Large intestine (tissue), 3 donors: ENCODE measurements at regions not wholly inside any gene's neighbourhood (a gene's known extent, or its start where the extent isn't known, plus 50 kb on each side); places are given as distances from the start of the nearest gene placed in this dataset.
"Not testable (repeated sequence)": the region's sequence is repeated elsewhere in the genome, so short reads cannot be mapped to it uniquely, and the experiment has no call there.

ENCODE experiments used
- DNase-seq, 2 donors: peaks; one replicate each; pipeline versions ENCODE4 v3.0.0 to v3.0.0-alpha.2; 2013
- H3K27ac ChIP-seq: one replicate; pipeline ENCODE4 v1.5.1; 2013; ENCODE audit warnings: low read length
- H3K27me3 ChIP-seq: 2 replicates; pipeline ENCODE4 v1.6.1; 2013; ENCODE audit warnings: low read length; ENCODE audit not compliant: control insufficient read depth, insufficient read depth
- H3K36me3 ChIP-seq: 2 replicates; pipeline ENCODE4 v1.6.1; 2013; ENCODE audit warnings: low read length; ENCODE audit not compliant: control insufficient read depth, insufficient read depth
- H3K4me1 ChIP-seq: one replicate; pipeline ENCODE4 v1.6.1; 2013; ENCODE audit warnings: low read length; ENCODE audit not compliant: control insufficient read depth, insufficient read depth
- H3K4me3 ChIP-seq: one replicate; pipeline ENCODE4 v1.5.1; 2013; ENCODE audit warnings: low read length
- H3K9me3 ChIP-seq: one replicate; pipeline ENCODE4 v1.6.1; 2013; ENCODE audit warnings: mild to moderate bottlenecking, low read depth, low read length, moderate library complexity; ENCODE audit not compliant: control insufficient read depth
- WGBS: methylation state at CpG from one replicate; pipeline ENCODE4 v1.1.5; 2013; ENCODE audit warnings: low lambda C conversion rate; ENCODE audit not compliant: insufficient coverage; 5-methylcytosine and 5-hydroxymethylcytosine counted together

DNA sequence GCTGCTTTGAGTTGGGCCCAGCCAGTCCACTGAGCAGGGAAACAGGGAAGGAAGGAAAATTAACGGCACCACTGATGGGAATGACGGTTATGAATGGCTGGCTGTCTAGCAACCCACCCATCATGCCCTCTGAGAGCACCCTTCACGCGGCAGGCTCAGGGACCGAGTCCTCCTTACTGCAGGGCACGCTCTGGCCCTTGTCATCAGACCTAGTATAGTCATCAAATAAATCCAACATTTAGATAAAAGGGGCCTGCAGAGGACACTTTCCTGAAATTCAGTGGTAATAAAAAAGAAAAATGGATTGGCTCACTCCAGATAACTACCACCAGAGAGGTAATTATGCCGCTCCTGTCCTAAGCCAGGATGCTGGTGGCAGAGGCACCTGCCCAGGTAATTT, 509.4 kb downstream of the MATN1 start:
- Histone ChIP-seq H3K36me3 (no peaks in the 10 kb centered on the region), H3K4me1 (no peaks in the 10 kb centered on the region), H3K9me3 (no peaks in the 10 kb centered on the region), H3K27me3 (no peaks in the 10 kb centered on the region), H3K27ac (no peak overlapping the region), H3K4me3 (no peak overlapping the region)
- no peak for DNase-seq
- WGBS: no CpG with 5 or more reads among the region's 7 CpGs

GRCh38 chr1:30207962-30208361, 515.4 kb downstream of the MATN1 start:
- not testable (repeated sequence) for DNase-seq, H3K27ac ChIP-seq, H3K27me3 ChIP-seq, H3K36me3 ChIP-seq, H3K4me3 ChIP-seq, H3K4me1 ChIP-seq, H3K9me3 ChIP-seq
- no CpG with 5 or more reads among the region's 1 CpG for WGBS

DNA sequence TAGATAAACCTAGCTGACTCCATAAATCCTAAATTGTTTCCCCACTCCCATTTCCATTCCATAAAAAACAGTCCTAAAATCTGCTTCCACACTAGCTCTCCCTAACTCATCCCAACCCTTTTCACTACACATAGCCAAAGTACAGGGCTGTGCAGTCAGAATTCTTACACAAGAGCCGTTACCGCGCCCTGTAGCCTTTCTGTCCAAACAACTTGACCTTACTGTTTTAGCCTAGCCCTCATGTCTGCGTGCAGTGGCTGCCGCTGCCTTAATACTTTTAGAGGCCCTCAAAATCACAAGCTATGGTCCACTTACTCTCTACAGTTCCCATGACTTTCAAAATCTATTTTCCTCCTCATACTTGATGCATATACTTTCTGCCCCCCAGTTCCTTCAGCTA, 516.8 kb downstream of the MATN1 start:
- H3K4me3 ChIP-seq, H3K4me1 ChIP-seq, H3K36me3 ChIP-seq, DNase-seq, H3K27me3 ChIP-seq, H3K27ac ChIP-seq, H3K9me3 ChIP-seq: not testable (repeated sequence)
- 83% methylated on average over 1 of the region's 5 CpGs for WGBS

- not testable (repeated sequence) for H3K4me1 ChIP-seq, H3K27ac ChIP-seq, H3K9me3 ChIP-seq, H3K27me3 ChIP-seq, H3K4me3 ChIP-seq, DNase-seq, H3K36me3 ChIP-seq
- WGBS: 59% methylated on average over 4 of the region's 5 CpGs
Measured at GRCh38 chr1:30204916-30205315, 518.5 kb downstream of the MATN1 start.

DNA sequence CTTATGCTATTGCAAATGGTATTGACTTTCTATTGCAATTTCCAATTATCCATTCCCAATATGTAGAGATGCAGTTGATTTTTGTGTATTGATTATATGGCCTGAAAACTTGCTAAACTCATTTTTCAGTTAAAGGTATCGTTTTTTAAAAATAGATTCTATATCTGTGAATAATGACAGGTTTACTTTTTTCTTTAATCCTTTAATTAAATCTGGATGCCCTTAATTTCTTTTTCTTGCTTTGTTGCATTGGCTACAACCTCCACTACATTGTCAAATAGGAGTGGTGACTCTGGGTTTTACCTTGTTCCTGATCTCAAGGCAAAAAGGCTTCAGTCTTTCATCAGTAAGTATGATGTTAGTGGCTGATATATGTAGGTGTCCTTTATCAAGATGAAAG, 522.4 kb downstream of the MATN1 start:
- WGBS: 43% methylated on average over 1 of the region's 1 CpG
- Histone ChIP-seq H3K9me3 (no peaks in the 10 kb centered on the region), H3K4me3 (no peak overlapping the region), H3K27me3 (no peaks in the 10 kb centered on the region), H3K4me1 (no peaks in the 10 kb centered on the region), H3K27ac (no peak overlapping the region), H3K36me3 (no peaks in the 10 kb centered on the region)
- no peak for DNase-seq

GRCh38 chr1:30200161-30200560, 523.2 kb downstream of the MATN1 start:
- no peaks in the 10 kb centered on the region for H3K4me1 ChIP-seq
- no peak overlapping the region for H3K27ac ChIP-seq
- no peaks in the 10 kb centered on the region for H3K9me3 ChIP-seq
- no CpG with 5 or more reads among the region's 1 CpG for WGBS
- no peaks in the 10 kb centered on the region for H3K27me3 ChIP-seq
- DNase-seq: no peak
- no peak overlapping the region for H3K4me3 ChIP-seq
- no peaks in the 10 kb centered on the region for H3K36me3 ChIP-seq

DNA sequence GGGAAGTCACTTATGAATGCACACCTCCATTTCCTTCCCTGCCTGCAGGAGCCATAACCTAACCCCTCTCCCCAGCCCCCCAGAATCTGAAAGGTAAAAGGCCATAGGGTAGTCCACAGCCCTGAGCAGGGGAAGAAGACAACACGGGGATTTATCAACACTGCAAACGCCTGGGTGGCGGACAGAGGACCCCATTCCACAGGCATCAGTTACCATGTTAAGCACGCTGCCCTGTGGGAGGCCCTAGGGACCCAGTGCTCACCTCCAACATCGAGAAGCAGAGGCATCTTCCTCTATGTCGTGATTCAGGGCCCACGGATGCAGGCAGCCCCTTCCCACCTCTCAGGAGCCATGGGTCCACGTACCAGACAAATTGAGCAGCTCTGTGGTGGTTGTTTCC, 523.8 kb downstream of the MATN1 start:
- Histone ChIP-seq H3K4me3 (no peak overlapping the region), H3K27me3 (no peaks in the 10 kb centered on the region), H3K9me3 (no peaks in the 10 kb centered on the region), H3K36me3 (no peaks in the 10 kb centered on the region), H3K4me1 (no peaks in the 10 kb centered on the region), H3K27ac (no peak overlapping the region)
- no peak for DNase-seq
- WGBS: no CpG with 5 or more reads among the region's 8 CpGs

- Histone ChIP-seq H3K4me3 (no peak overlapping the region), H3K27me3 (no peaks in the 10 kb centered on the region), H3K27ac (no peak overlapping the region), H3K36me3 (no peaks in the 10 kb centered on the region), H3K4me1 (no peaks in the 10 kb centered on the region), H3K9me3 (no peaks in the 10 kb centered on the region)
- no CpG with 5 or more reads among the region's 6 CpGs for WGBS
- DNase-seq: no peak
Measured at GRCh38 chr1:30198795-30199403, 524.5 kb downstream of the MATN1 start.

GRCh38 chr1:30198451-30198760, 525.0 kb downstream of the MATN1 start:
- Histone ChIP-seq H3K9me3 (no peaks in the 10 kb centered on the region), H3K36me3 (no peaks in the 10 kb centered on the region), H3K27me3 (no peaks in the 10 kb centered on the region), H3K4me3 (no peak overlapping the region), H3K27ac (no peak overlapping the region), H3K4me1 (no peaks in the 10 kb centered on the region)
- no peak for DNase-seq
- no CpG with 5 or more reads among the region's 2 CpGs for WGBS

DNA sequence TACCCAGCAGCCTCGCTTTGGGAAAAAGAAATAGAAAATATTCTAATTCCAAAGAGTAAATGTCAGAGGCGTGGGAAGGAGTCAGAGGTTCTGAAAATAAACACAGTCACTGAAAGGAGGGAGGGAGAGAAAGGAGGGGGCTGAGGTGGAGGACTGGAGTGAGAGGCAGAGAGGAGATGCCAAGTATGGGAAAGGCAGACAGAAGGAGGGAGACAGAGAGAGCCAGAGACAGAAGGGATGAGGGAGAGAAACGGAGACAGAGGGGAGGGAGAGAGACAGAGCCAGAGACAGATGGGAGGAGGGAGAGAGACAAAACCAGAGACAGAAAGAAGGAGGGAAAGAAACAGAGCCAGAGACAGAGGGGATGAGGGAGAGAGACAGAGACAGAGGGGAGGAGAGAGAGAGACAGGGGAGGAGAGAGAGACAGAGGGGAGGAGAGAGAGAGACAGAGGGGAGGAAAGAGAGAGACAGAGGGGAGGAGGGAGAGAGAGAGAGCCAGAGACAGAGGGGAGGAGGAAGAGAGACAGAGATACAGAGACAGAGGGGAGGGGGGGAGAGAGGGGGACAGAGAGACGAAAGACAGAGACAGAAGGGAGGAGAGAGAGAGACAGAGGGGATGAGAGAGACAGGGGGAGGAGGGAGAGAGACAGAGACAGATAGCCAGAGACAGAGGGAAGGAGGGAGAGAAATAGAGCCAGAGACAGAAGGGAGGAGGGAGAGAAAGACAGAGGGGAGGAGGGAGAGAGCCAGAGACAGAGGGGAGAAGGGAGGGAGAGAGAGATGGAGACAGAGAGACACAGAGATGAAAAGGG, 525.5 kb downstream of the MATN1 start:
- no peak overlapping the region for H3K27ac ChIP-seq
- no peak for DNase-seq
- 43% methylated on average over 4 of the region's 4 CpGs for WGBS
- H3K4me1 ChIP-seq: no peaks in the 10 kb centered on the region
- H3K9me3 ChIP-seq: no peaks in the 10 kb centered on the region
- no peaks in the 10 kb centered on the region for H3K27me3 ChIP-seq
- no peak overlapping the region for H3K4me3 ChIP-seq
- no peaks in the 10 kb centered on the region for H3K36me3 ChIP-seq
